SJCRH30 (cell line): ENCODE measurements at regions not wholly inside any gene's neighbourhood (a gene's known extent, or its start where the extent isn't known, plus 50 kb on each side); places are given as distances from the start of the nearest gene placed in this dataset.
A peak's percentile ranks its signal among the peaks of the same experiment; 100 is the strongest.
"Not testable (repeated sequence)": the region's sequence is repeated elsewhere in the genome, so short reads cannot be mapped to it uniquely, and the experiment has no call there.

ENCODE experiments used
- DNase-seq, 2 experiments: peaks; one replicate each; pipeline ENCODE4 v3.0.0-alpha.2; 2015 to 2020
- H3K27ac ChIP-seq: fragments of 250-450 bp; sonication (Bioruptor Pico); 2 replicates; pipeline ENCODE4 v1.5.1; 2020; ENCODE audit warnings: mild to moderate bottlenecking, moderate library complexity
- H3K27me3 ChIP-seq: fragments of 250-450 bp; sonication (Bioruptor Pico); 2 replicates; pipeline ENCODE4 v1.5.1; 2020; ENCODE audit warnings: mild to moderate bottlenecking, moderate library complexity
- H3K36me3 ChIP-seq: fragments of 250-450 bp; sonication (Bioruptor Pico); 2 replicates; pipeline ENCODE4 v1.5.1; 2020; ENCODE audit warnings: mild to moderate bottlenecking, moderate library complexity
- H3K4me1 ChIP-seq: fragments of 250-450 bp; sonication (Bioruptor Pico); 2 replicates; pipeline ENCODE4 v1.5.1; 2020; ENCODE audit warnings: mild to moderate bottlenecking, moderate library complexity
- H3K4me3 ChIP-seq: fragments of 250-450 bp; sonication (Bioruptor Pico); 2 replicates; pipeline ENCODE4 v1.5.1; 2020; ENCODE audit warnings: mild to moderate bottlenecking, moderate library complexity
- H3K9me3 ChIP-seq: fragments of 250-450 bp; sonication (Bioruptor Pico); replicated peaks from 2 replicates; pipeline ENCODE4 v1.5.1; 2020; ENCODE audit warnings: mild to moderate bottlenecking, moderate library complexity

GRCh38 chr9:75238311-75238976 is 150.1 kb downstream of the OSTF1 start:
- peak; percentile 67 to 82 for DNase-seq
- H3K36me3 ChIP-seq = no peaks in the 10 kb centered on the region

GRCh38 chr9:75239176-75239575 is 150.9 kb downstream of the OSTF1 start:
- DNase-seq = peak in 1 of 2 experiments; percentile 20
- no peaks in the 10 kb centered on the region; the same call in 1 of the 2 replicates for H3K9me3 ChIP-seq
- no peaks in the 10 kb centered on the region for H3K4me1 ChIP-seq

More at GRCh38 chr9:75238311-75238976, 150.1 kb downstream of the OSTF1 start:
- H3K27ac ChIP-seq = no peak overlapping the region
- H3K27me3 ChIP-seq = 0 out of 2 replicates have a peak, but pooled peaks cover 4% of the 10 kb centered on the region
- no peaks in the 10 kb centered on the region for H3K4me1 ChIP-seq
- no peaks in the 10 kb centered on the region for H3K9me3 ChIP-seq
- no peak overlapping the region for H3K4me3 ChIP-seq

DNA sequence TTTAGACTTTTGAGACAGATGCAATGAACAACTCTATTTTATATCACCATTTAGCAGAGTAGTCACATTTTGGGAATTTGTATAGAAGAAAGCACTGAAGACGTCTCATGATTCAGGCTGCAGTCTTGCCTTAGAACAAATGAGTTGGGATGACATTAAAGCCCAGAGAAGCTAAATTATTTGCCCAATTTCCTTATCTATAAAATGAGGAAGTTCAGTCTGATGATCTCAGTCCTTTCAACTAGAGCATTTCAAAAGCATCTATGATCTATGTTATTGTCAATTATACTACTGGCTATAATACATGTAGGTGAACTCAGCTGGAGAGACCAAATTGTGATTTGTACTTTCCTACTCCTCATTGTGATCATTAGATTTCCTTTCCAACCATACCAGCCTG is 154.1 kb downstream of the OSTF1 start:
- H3K4me3 ChIP-seq = no peak overlapping the region
- H3K4me1 ChIP-seq = no peaks in the 10 kb centered on the region
- H3K27ac ChIP-seq = no peak overlapping the region
- no peak for DNase-seq
- H3K36me3 ChIP-seq = no peaks in the 10 kb centered on the region
- H3K9me3 ChIP-seq = no peaks in the 10 kb centered on the region; the same call in 1 of the 2 replicates
- no peaks in the 10 kb centered on the region for H3K27me3 ChIP-seq

More at GRCh38 chr9:75239176-75239575, 150.9 kb downstream of the OSTF1 start:
- no peak overlapping the region for H3K4me3 ChIP-seq
- no peak overlapping the region for H3K27ac ChIP-seq
- H3K27me3 ChIP-seq = no peaks in the 10 kb centered on the region
- no peaks in the 10 kb centered on the region for H3K36me3 ChIP-seq

DNA sequence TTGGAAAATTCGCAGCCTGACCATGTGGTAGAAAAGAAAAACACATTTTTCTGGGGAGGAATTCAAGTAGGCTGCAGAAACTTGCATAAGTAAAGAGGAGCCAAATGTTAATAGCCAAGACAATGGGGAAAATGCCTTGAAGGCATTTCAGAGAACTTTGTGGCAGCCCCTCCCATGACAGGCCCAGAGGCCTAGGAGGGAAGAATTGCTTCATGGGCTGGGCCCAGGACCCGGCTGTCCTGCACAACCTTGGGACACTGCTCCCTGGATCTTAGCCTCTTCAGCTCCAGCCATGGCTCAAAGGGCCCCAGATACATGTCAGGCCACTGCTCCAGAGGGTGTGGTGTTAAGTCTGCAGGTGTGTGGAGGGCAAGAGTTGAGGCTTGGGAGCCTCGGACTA is 158.6 kb downstream of the OSTF1 start:
- Histone ChIP-seq H3K9me3 (peaks cover 5% of the 10 kb centered on the region; the same call in 1 of the 2 replicates), H3K4me3 (no peak overlapping the region), H3K27me3 (no peaks in the 10 kb centered on the region), H3K36me3 (no peaks in the 10 kb centered on the region), H3K27ac (no peak overlapping the region), H3K4me1 (no peaks in the 10 kb centered on the region)
- DNase-seq = no peak

GRCh38 chr9:75265525-75265972 is 177.2 kb downstream of the OSTF1 start:
- DNase-seq = peak; percentile 30 to 71
- Histone ChIP-seq H3K9me3 (no peaks in the 10 kb centered on the region), H3K27me3 (0 out of 2 replicates have a peak, but pooled peaks cover 6% of the 10 kb centered on the region), H3K27ac (no peak overlapping the region), H3K4me1 (no peaks in the 10 kb centered on the region), H3K36me3 (no peaks in the 10 kb centered on the region), H3K4me3 (no peak overlapping the region)

DNA sequence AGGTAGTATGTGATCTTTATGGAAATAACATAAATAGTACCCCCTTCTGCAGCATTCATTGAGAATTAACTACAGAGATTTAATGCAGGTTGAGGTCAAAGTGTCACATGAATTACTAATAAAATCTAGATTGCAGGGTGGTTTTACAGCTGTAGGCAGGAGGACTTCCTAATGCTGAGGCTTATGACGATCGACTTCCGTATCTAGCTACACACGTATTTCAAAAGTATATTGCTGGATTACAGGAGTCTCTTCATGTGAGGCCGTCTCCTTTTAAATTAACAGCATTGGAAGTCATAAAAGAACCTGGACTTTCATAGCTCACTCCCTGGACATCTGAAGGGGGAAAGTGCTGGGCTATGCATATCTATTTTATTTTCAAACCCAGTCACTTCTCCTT is 180.9 kb downstream of the OSTF1 start:
- DNase-seq = no peak

DNA sequence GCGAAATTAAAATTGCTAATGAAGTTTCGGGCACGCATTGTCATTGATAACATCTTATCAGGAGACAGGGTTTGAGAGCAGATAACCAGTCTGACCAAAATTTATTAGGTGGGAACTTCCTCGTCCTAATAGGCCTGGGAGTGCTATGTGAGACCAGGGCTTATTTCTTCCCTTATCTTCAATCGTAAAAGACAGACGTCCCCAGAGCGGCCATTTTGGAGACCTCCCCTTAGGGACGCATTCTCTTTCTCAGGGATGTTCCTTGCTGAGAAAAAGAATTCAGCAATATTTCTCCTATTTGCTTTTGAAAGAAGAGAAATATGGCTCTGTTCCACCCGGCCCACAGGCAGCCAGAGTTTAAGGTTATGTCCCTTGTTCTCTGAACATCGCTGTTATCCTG is 184.7 kb downstream of the OSTF1 start:
- H3K27me3 ChIP-seq, H3K9me3 ChIP-seq, H3K27ac ChIP-seq, DNase-seq, H3K36me3 ChIP-seq, H3K4me1 ChIP-seq, H3K4me3 ChIP-seq: not testable (repeated sequence)

More for the DNA sequence above, 180.9 kb downstream of the OSTF1 start:
- no peaks in the 10 kb centered on the region for H3K36me3 ChIP-seq
- H3K27me3 ChIP-seq = no peaks in the 10 kb centered on the region
- no peaks in the 10 kb centered on the region for H3K9me3 ChIP-seq
- no peak overlapping the region for H3K27ac ChIP-seq
- H3K4me3 ChIP-seq = no peak overlapping the region
- no peaks in the 10 kb centered on the region for H3K4me1 ChIP-seq

- no peak overlapping the region for H3K27ac ChIP-seq
- H3K36me3 ChIP-seq = no peaks in the 10 kb centered on the region
- H3K9me3 ChIP-seq = no peaks in the 10 kb centered on the region
- H3K27me3 ChIP-seq = no peaks in the 10 kb centered on the region
- no peak overlapping the region for H3K4me3 ChIP-seq
- DNase-seq = no peak
- no peaks in the 10 kb centered on the region for H3K4me1 ChIP-seq
These were observed 186.5 kb downstream of the OSTF1 start for GRCh38 chr9:75274781-75275180.

DNA sequence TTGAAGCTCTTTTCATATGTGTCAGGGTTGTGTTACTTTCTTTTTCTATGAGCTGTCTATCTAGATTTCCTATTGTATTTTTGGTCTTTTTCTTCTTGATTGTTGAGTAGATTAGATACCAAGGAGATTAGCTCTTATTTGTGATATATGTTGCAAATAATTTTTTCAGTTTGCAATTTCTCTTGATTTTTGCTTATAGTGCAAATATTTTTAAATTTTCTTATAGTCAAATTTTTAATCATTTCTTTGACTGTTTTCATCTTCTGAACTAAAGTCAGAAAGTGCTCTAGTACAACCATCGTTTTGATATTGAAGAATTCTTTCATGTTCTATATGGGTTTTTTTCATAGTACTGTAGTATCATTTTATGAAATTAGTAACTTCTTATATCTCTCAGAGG is 193.7 kb downstream of the OSTF1 start:
- no peak overlapping the region for H3K27ac ChIP-seq
- H3K9me3 ChIP-seq = no peaks in the 10 kb centered on the region

DNA sequence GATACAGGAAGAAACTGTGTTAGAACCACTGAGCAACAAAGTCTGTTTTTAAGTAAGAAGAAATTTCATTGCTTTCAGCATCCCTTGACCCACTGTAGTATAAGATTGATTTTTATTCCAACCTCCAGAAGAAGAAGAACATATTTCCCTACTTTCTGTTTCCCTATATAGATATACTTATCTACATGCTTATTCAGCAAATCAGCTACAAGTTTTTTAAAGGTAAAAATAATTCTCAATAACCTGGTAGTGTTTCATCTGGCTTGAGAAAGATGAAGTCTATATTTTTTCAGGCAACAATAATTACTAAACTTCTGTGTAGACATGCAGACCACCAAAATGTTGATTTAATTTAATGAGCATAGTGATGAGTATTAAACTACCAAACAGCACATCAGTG is 201.0 kb downstream of the OSTF1 start:
- H3K4me1 ChIP-seq = no peaks in the 10 kb centered on the region
- H3K4me3 ChIP-seq = no peak overlapping the region
- H3K36me3 ChIP-seq = no peaks in the 10 kb centered on the region
- H3K27me3 ChIP-seq = 0 out of 2 replicates have a peak, but pooled peaks cover 5% of the 10 kb centered on the region
- no peak overlapping the region for H3K27ac ChIP-seq
- H3K9me3 ChIP-seq = no peaks in the 10 kb centered on the region
- no peak for DNase-seq

More for the DNA sequence above, 193.7 kb downstream of the OSTF1 start:
- Histone ChIP-seq H3K36me3 (no peaks in the 10 kb centered on the region), H3K27me3 (no peaks in the 10 kb centered on the region), H3K4me3 (no peak overlapping the region), H3K4me1 (no peaks in the 10 kb centered on the region)
- no peak for DNase-seq

- H3K36me3 ChIP-seq = no peaks in the 10 kb centered on the region
- no peaks in the 10 kb centered on the region for H3K4me1 ChIP-seq
- no peaks in the 10 kb centered on the region for H3K9me3 ChIP-seq
- no peak overlapping the region for H3K27ac ChIP-seq
- DNase-seq = peak in 1 of 2 experiments; percentile 6
- H3K4me3 ChIP-seq = no peak overlapping the region
- no peaks in the 10 kb centered on the region for H3K27me3 ChIP-seq
These were observed 211.0 kb downstream of the OSTF1 start for GRCh38 chr9:75299324-75299723.

DNA sequence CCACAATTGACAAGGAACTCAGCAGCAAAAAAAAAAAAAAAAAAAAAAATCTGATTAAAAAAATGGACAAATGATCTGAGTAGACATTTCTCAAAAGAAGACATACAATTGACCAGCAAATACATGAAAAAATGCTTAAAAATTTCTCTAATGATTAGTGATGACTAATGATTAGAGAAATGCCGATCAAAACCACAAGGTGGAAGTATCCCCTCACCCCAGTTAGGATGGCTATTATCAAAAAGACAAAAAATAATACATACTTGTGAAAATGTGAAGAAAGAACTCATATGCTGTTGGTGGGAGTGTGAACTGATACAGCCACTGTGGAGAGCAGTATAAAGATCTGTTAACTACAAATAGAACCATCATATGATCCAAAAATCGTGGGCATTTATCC is 245.3 kb downstream of the OSTF1 start:
- no peaks in the 10 kb centered on the region for H3K36me3 ChIP-seq
- no peaks in the 10 kb centered on the region for H3K4me1 ChIP-seq
- H3K4me3 ChIP-seq = no peak overlapping the region
- no peak overlapping the region for H3K27ac ChIP-seq
- no peak for DNase-seq
- H3K27me3 ChIP-seq = no peaks in the 10 kb centered on the region
- no peaks in the 10 kb centered on the region for H3K9me3 ChIP-seq

DNA sequence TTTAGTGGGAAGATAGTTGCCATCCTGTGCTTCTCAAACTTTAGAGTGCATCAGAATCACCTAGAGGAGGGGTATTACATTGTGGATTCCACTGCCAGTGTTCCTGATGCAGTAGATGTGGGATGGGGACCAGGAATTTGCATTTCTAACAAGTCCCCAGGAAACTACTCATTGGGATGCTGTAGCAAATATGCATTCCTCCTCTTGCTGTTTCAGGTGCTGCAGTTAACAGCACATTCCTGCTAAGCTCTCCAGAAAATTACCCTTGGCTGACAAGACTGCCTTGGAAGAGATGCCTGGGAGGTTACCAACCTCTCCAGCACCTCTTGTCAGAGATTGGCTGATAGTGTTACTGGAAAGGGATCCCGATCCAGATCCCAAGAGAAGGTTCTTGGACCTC is 270.5 kb downstream of the OSTF1 start:
- no peak overlapping the region for H3K4me3 ChIP-seq
- no peak overlapping the region for H3K27ac ChIP-seq
- no peaks in the 10 kb centered on the region for H3K27me3 ChIP-seq
- H3K9me3 ChIP-seq = no peaks in the 10 kb centered on the region
- no peaks in the 10 kb centered on the region for H3K36me3 ChIP-seq
- no peaks in the 10 kb centered on the region for H3K4me1 ChIP-seq
- DNase-seq = no peak

- no peaks in the 10 kb centered on the region for H3K27me3 ChIP-seq
- H3K9me3 ChIP-seq = no peaks in the 10 kb centered on the region
- no peak overlapping the region for H3K27ac ChIP-seq
- DNase-seq = no peak
- H3K36me3 ChIP-seq = no peaks in the 10 kb centered on the region
- H3K4me1 ChIP-seq = no peaks in the 10 kb centered on the region
- H3K4me3 ChIP-seq = no peak overlapping the region
These were observed 271.3 kb downstream of the OSTF1 start for GRCh38 chr9:75359638-75360037.

- Histone ChIP-seq H3K27ac (no peak overlapping the region), H3K4me3 (no peak overlapping the region), H3K36me3 (no peaks in the 10 kb centered on the region), H3K9me3 (no peaks in the 10 kb centered on the region), H3K4me1 (no peaks in the 10 kb centered on the region), H3K27me3 (no peaks in the 10 kb centered on the region)
- DNase-seq = no peak
These were observed 271.9 kb downstream of the OSTF1 start for GRCh38 chr9:75360252-75360651.

DNA sequence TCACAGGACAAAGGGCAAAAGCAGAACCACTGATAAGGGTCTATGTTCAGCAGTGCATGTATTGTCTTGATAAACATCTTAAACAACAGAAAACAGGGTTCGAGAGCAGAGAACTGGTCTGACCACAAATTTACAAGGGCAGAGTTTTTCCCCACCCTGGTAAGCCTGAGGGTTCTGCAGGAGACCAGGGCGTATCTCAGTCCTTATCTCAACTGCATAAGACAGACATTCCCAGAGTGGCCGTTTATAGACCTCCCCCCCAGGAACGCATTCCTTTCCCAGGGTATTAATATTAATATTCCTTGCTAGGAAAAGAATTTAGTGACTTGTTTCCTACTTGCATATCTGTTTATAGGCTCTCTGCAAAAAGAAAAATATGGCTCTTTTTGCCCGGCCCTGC is 274.1 kb downstream of the OSTF1 start:
- not testable (repeated sequence) for H3K36me3 ChIP-seq, H3K4me1 ChIP-seq, DNase-seq, H3K27me3 ChIP-seq, H3K9me3 ChIP-seq, H3K4me3 ChIP-seq, H3K27ac ChIP-seq
